Endodermal cell (in vitro differentiated cells): ENCODE measurements at regions not wholly inside any gene's neighbourhood (a gene's known extent, or its start where the extent isn't known, plus 50 kb on each side); places are given as distances from the start of the nearest gene placed in this dataset.

ENCODE experiments used
- DNase-seq: peaks from one replicate; pipeline ENCODE4 v3.0.0-alpha.2; 2017
- H3K27ac ChIP-seq: 2 replicates; pipeline ENCODE4 v1.5.1; 2013; ENCODE audit warnings: mild to moderate bottlenecking, low read depth, low read length, moderate library complexity
- H3K27me3 ChIP-seq: 2 replicates; pipeline ENCODE4 v1.6.1; 2013; ENCODE audit warnings: mild to moderate bottlenecking, low read length, moderate library complexity; ENCODE audit not compliant: insufficient read depth, control insufficient read depth, poor library complexity, severe bottlenecking
- H3K36me3 ChIP-seq: 2 replicates; pipeline ENCODE4 v1.7.0; 2013; ENCODE audit warnings: mild to moderate bottlenecking, low read length, moderate library complexity; ENCODE audit not compliant: control insufficient read depth, insufficient read depth
- H3K4me1 ChIP-seq: one replicate; pipeline ENCODE4 v1.7.0; 2013; ENCODE audit warnings: low read length; ENCODE audit not compliant: control insufficient read depth, insufficient read depth
- H3K4me3 ChIP-seq: 2 replicates; pipeline ENCODE4 v1.5.1; 2013; ENCODE audit warnings: mild to moderate bottlenecking, low read length, moderate library complexity
- H3K9ac ChIP-seq: 2 replicates; pipeline ENCODE4 v1.6.1; 2013; ENCODE audit warnings: mild to moderate bottlenecking, low read length, moderate library complexity; ENCODE audit not compliant: poor library complexity, severe bottlenecking; ENCODE audit errors: extremely low read depth
- H3K9me3 ChIP-seq: 2 replicates; pipeline ENCODE4 v1.6.1; 2013; ENCODE audit warnings: mild to moderate bottlenecking, low read length, moderate library complexity; ENCODE audit not compliant: control insufficient read depth
- H3K27ac Mint-ChIP-seq: 2 replicates; pipeline ENCODE4 v1.8.0; 2020; ENCODE audit warnings: mixed read lengths
- H3K27me3 Mint-ChIP-seq: 2 replicates; pipeline ENCODE4 v1.8.0; 2021; ENCODE audit warnings: mild to moderate bottlenecking, mixed read lengths; ENCODE audit not compliant: insufficient read depth
- H3K36me3 Mint-ChIP-seq: 2 replicates; pipeline ENCODE4 v1.8.0; 2020; ENCODE audit warnings: low read depth, mixed read lengths
- H3K4me1 Mint-ChIP-seq: 2 replicates; pipeline ENCODE4 v1.8.0; 2020; ENCODE audit warnings: mixed read lengths
- H3K4me3 Mint-ChIP-seq: 2 replicates; pipeline ENCODE4 v1.8.0; 2020; ENCODE audit warnings: mild to moderate bottlenecking, moderate library complexity, mixed read lengths
- H3K9me3 Mint-ChIP-seq: 2 replicates; pipeline ENCODE4 v1.8.0; 2020; ENCODE audit warnings: mild to moderate bottlenecking, mixed read lengths
- CTCF ChIP-seq: fragments of 200-600 bp; sonication (generic); conservative IDR thresholded peaks from 2 replicates; pipeline ENCODE4 v1.5.0; 2021; ENCODE audit warnings: antibody characterized with exemption, mild to moderate bottlenecking
- WGBS, 2 experiments: methylation state at CpG; one replicate each; pipeline versions ENCODE4 v1.1.5 to v1.1.7; 2013; ENCODE audit warnings: missing lambda C conversion rate in 2 of 2, mixed read lengths in 1 of 2; ENCODE audit not compliant: insufficient coverage in 1 of 2, insufficient read length in 1 of 2; 5-methylcytosine and 5-hydroxymethylcytosine counted together

- Mint-ChIP-seq H3K4me1 (no peaks in the 10 kb centered on the region), H3K27ac (no peak overlapping the region), H3K4me3 (no peak overlapping the region), H3K9me3 (peaks cover 14% of the 10 kb centered on the region), H3K27me3 (no peaks in the 10 kb centered on the region), H3K36me3 (peaks cover 3% of the 10 kb centered on the region)
- Histone ChIP-seq H3K36me3 (no peaks in the 10 kb centered on the region), H3K9me3 (peaks cover 12% of the 10 kb centered on the region), H3K4me3 (no peak overlapping the region), H3K27ac (peak overlapping the region; percentile 7), H3K4me1 (no peaks in the 10 kb centered on the region), H3K27me3 (no peaks in the 10 kb centered on the region), H3K9ac (no peak overlapping the region)
- TF ChIP-seq CTCF, result no peak
- 84 to 88% methylated on average over 3 of the region's 3 CpGs for WGBS, 2 experiments
- no peak for DNase-seq
These were observed 678.1 kb upstream of the SLC8A1 start for GRCh38 chr2:41129988-41130387.

- Histone ChIP-seq H3K27me3 (no peaks in the 10 kb centered on the region), H3K4me1 (no peaks in the 10 kb centered on the region), H3K27ac (no peak overlapping the region), H3K9ac (no peak overlapping the region), H3K36me3 (no peaks in the 10 kb centered on the region), H3K4me3 (no peak overlapping the region), H3K9me3 (no peaks in the 10 kb centered on the region)
- Mint-ChIP-seq H3K4me1 (no peaks in the 10 kb centered on the region), H3K9me3 (no peaks in the 10 kb centered on the region), H3K27ac (no peak overlapping the region), H3K36me3 (no peaks in the 10 kb centered on the region), H3K27me3 (no peaks in the 10 kb centered on the region), H3K4me3 (no peak overlapping the region)
- DNase-seq, result no peak
- TF ChIP-seq CTCF, result no peak
- WGBS, 2 experiments, result 88% methylated on average over 1 of the region's 1 CpG
These were observed 685.1 kb upstream of the SLC8A1 start for GRCh38 chr2:41137031-41137430.

GRCh38 chr2:41141146-41141791, 689.4 kb upstream of the SLC8A1 start:
- no peak for TF ChIP-seq CTCF
- H3K4me1 Mint-ChIP-seq, result peaks cover 18% of the 10 kb centered on the region
- H3K36me3 Mint-ChIP-seq, result no peaks in the 10 kb centered on the region

More at GRCh38 chr2:41141146-41141791, 689.4 kb upstream of the SLC8A1 start:
- Histone ChIP-seq H3K9me3 (no peaks in the 10 kb centered on the region), H3K36me3 (no peaks in the 10 kb centered on the region), H3K4me3 (no peak overlapping the region), H3K4me1 (peaks cover 11% of the 10 kb centered on the region), H3K9ac (no peak overlapping the region), H3K27ac (no peak overlapping the region), H3K27me3 (peaks cover 10% of the 10 kb centered on the region)
- Mint-ChIP-seq H3K27ac (no peak overlapping the region), H3K4me3 (no peak overlapping the region), H3K27me3 (no peaks in the 10 kb centered on the region), H3K9me3 (no peaks in the 10 kb centered on the region)
- DNase-seq, result no peak
- WGBS, 2 experiments, result 97 to 100% methylated on average over 1 to 5 of the region's 5 CpGs
